Stimulated activated CD4-positive, alpha-beta T cell treated with anti-CD3 and anti-CD28 coated beads, Interleukin-4, amount 100 ng/mL, for 1 hour (primary cell): ENCODE measurements at regions not wholly inside any gene's neighbourhood (a gene's known extent, or its start where the extent isn't known, plus 50 kb on each side); places are given as distances from the start of the nearest gene placed in this dataset.

Experiments used
- DNase-seq: peaks from one replicate; pipeline ENCODE4 v3.0.0-alpha.2; 2020

DNA sequence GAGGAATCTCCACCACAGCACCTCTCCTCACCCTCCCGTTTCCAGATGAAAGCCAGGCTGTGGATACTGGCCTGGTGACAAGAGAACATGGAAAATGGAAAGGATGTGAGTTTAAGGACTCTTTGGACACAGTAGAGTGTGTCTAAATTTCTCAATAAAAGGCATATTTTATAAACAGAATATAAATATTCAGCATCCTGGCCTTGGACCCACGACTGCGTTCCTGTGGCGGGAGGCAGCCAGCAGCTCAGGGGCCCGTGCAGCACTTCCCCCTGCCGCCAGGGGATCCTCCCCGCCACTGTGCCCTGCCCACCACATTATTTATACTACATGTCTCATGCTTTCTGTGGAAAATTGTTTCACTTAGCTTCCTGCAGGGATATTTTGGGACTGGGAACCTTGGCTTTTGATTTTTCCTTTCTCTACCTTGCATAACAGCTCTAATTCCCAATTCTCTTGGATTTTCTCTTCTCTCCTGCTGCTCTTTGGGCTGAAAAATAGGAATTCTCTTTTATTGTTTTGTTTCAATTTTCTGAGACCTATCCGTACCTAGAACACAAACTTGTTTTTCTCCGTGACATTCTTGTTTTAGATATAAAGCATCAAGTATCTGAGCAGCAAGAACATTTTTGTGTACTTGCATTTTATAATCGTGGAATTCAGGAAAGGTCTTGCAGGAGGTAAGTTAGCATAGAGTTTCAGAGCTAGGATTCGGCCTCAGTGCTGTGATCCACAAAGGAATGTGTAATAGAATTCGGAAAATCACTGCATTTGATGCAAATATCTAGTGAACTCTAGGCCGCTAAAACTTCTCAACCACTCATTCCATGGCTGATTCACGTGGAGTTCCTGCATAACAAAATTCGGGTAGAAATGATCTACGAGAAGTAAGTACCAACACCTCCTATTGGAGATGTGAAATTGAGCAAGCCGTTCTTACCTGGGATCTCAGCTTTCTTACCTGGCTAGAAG lies 107.7 kb upstream of the SPATA13 start:
- DNase-seq: no peak

DNA sequence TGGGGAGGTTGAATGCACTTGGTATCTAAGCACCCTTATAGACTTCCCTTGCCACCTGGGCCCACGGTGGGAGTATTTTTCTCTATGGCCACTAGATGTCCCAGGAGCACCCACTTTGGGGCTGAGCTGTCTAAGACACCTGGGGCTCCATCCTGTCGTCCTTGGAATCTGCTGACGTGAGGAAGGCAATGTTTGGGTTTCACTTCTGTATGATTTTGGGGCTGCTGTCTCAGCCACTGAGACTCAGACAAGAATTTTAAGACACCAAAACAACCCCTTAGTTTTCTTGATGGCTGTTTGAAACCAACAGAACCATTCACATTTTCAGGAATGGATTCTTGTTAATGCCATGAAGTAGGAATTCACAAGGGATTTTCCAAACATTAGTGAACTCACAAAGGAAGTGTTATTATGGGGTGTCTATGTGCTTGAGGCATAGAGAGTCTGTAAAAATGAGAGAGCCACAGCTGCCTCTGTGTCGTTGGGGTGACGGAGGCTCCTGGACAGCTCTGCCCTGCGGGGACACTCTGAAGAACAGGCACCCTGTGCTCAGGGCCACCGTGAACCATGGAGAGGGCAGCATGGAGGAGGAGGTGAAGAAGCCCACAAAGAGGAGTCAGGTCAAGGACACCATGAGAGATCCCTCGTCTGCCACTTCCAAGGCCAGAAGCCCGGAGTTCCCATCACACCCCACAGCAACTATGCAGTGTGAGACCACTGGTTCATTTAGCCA lies 106.8 kb upstream of the SPATA13 start:
- DNase-seq: peak; percentile 51

DNA sequence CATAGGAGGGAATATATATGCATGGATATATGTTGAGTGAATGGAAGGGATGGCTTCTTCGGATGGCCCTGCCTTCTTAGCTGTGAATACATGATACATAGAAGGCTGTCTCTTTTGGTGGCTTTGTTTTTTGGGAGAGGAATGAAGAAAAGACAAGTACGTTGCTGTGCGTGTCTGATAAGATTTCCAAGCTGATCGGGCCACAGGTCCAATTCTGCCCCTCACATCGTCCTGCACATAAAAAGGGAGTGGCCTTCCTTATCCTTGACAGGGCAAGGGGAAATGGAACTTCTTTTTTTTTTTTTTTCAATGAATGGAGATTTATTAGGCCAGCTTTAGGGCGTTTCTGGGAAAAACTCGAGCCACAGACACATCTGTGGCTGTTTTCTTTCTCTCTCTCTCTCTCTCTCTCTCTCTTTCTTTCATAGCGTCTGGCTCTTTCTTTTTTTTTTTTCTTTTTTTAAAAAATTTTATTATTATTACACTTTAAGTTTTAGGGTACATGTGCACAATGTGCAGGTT lies 103.8 kb upstream of the SPATA13 start:
- no peak for DNase-seq

DNA sequence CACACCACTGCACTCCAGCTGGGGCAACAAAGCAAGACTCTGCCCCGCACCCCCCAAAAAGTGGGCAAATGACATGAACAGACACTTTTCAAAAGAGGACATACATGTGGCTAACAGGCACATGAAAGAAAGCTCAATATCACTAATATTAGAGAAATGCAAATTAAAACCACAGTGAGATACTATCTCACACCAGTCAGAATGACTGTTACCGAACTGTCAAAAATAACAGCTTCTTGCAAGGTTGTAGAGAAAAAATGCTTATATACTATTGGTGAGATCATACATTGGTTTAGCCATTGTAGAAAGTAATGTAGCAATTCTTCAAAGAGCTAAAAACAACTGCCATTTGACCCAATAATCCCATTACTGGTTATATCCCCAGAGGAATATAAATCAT lies 99.5 kb upstream of the SPATA13 start:
- DNase-seq: no peak

DNA sequence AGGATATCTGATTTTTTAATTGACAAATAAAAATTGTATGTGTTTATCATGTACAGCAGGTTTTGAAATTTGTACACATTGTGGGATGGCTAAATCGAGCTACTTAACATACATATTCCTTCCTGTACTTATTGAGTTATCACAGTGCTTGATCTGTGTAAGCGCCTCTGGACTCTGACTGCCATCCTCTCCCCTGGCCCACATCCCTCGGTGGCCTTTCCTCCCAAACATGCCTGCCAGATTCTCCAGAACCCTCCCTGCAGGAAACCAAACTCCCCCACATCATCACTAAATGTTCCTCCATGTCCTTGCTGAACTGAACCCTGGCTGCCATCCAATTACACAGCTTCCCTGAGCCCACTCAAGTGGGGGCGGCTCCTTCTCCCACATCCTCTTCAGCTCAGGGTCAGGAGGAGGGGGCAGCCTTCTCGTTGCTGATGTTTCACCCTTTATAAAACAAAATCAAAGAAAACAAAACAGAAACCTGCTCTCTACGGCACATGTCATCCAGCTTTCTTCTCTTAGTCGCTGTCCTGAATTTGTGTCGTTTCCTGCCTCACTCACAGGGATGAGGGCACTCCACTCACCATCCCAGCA lies 97.1 kb upstream of the SPATA13 start:
- no peak for DNase-seq

DNA sequence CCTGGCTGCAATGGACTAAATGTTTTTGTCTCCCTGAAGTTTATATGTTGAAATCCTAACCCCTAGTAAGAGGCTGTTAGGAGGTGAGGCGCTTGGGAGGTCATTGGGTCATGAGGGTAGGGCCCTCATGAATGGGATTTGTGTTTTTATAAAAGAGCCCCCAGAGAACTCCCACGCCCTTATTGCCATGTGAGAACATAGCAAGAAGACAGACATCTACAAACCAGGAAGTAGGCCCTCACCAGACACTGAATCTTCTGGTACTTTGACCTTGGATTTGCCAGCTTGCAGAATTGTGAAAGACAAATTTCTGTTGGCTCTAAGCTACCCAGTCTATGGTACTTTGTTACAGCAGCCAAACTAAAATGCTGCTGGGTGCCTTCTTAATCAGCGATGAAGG lies 96.1 kb upstream of the SPATA13 start:
- DNase-seq: no peak

DNA sequence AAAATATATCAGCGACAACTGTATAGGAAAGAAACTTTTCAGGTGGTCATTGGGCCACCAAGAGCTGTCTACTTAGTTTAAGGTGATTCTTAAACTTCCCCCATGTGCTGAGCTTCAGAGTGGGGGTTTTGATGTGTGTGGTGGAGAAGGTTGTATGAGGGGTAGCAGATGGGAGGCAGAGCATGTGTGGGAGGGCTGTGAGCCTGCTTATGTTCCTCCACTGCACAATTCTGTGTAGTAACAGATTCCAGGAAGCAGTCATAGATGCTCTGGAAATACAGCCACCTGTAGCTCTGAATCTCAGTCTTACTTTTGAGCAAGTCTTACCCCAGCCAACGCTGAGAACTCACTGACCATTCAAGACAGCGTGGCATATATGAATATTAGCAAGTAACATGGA lies 95.3 kb upstream of the SPATA13 start:
- no peak for DNase-seq

DNA sequence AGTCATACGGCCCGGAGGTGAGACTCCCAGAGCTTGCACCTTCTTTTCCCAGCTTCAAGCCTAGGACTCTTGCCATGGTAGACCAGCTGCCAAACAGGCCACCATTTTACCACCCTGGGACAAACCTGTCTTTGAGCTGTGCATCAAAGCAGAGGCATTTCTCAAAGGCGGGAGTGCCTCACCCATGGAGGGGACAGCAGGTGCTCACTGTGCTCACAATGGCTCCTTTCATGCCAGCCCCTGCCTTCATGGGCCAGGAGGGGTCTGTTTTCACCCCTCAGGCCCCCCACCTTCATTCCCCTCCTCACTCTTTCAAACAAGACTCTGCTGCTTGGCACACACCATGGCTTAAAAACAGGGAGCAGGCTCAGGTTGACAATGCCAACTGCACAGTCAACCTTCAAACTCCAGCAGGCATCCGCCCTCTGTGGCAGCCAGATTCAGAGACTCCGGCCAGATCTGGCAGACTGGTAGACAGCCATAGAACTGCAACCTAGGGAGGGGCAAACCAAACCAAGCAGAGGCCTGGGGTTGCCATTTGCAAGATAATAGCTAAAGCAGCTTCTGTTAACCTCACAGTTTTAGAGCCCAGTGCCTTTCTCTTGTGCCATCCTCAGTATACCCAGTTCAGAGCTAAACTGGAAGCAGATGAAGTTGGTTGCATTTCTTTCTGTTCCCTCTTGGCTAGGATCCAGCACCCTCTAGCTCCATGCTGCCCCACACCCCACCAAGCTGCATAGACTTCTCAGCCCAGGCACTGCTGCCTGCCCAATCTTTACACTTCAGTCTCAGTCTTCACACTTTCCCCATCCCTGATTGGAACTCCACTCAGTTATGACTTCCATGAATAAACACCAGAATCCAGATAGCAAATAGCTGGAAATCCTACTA lies 93.9 kb upstream of the SPATA13 start:
- no peak for DNase-seq

DNA sequence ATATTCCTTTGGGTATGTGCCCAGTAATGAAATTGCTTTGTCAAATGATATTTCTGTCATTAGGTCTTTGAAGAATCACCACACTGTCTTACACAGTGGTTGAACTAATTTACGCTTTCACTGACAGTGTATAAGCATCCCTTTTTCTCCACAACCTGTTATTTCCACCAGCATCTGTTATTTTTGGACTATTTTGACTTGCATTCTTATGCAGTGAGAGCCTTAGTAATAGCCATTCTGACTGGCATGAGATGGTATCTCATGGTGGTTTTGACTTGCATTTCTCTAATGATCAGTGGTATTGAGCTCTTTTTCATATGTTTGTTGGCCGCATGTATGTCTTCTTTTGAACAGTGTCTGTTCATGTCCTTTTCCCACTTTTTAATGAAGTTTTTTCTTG lies 92.0 kb upstream of the SPATA13 start:
- no peak for DNase-seq

DNA sequence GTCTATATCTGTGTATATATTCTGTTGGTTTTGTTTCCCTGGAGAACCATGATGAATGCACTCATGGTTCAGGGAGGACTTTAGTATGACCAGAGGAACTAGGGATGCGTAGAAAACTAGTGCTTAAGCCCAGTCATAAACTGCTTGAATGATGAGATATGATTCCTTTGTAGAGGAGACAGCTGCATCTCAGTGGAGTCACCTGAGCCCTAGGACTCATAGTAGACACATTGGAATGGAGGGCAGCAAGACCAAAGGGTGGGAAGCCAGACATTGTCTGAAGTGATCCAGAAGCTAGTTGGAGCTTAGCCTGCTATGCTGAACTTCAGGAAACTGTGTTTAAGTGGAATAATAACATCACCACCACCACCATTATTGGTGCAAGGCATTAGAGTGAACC lies 89.5 kb upstream of the SPATA13 start:
- DNase-seq: no peak

DNA sequence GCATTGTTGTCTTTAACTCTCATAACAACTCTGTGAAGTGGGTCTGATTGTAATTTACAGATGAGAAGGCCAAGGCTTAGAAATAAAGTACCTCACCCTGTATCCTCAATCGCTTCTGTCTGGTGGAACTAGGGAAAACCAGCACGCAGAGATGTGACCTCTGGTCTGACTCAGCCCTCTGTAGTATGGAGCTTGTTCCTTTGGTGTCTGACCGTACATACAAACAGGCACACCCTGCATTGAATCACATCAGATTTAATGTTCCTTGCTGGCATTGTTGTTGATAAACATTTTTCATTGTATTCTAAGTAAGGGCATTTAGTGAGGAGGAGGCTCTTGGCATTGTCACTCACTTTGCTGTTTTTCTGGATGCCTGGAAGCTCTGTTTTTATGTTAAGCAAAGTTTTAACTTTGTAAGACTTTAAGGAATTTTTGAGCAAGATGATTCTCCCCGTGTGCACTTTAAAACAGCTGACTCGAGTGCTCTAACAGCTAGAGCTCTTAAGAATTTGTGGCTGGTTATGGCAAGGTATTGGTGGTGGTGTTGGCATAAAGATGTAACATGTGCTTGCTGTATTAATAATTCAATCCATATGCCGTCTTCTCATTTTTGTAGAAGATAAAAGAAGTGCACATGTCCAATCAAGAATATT lies 89.0 kb upstream of the SPATA13 start:
- no peak for DNase-seq

DNA sequence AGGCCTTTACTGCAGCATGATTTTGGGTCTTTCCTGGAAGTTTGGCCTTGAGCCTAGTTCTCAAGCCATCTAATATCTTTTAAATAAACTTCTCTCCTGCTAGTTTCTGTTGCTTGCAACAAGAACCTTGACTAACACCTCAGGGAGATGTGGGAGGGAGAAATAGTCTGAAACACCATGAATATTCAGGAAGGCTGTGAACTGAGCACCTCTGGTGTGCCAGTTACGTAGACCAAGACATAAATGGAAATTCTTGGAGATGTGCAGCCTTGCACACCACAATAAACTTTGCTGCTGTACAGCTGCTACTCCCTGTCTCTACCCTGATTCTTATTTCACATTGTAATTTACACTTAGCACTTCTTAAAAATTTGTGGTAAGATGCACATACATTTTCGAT lies 86.9 kb upstream of the SPATA13 start:
- no peak for DNase-seq

DNA sequence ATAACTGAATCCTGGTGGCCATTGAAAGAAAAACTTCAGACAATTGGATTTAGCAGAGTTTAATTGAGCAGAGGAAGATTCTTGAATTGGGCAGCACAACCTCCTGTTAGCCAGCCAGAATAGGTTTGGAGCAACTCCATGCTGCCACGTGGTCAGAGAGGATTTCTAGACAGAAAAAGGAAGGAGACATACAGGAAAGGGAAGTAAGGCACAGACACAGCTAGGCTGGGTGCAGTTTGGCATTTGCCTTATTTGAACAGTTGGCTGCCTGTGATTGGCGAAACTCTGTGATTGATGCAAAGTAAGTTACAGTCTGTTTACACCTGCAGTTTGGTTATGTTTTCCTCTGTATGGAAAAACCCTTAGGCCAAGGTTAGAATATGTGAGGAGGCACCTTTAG lies 85.8 kb upstream of the SPATA13 start:
- DNase-seq: no peak

DNA sequence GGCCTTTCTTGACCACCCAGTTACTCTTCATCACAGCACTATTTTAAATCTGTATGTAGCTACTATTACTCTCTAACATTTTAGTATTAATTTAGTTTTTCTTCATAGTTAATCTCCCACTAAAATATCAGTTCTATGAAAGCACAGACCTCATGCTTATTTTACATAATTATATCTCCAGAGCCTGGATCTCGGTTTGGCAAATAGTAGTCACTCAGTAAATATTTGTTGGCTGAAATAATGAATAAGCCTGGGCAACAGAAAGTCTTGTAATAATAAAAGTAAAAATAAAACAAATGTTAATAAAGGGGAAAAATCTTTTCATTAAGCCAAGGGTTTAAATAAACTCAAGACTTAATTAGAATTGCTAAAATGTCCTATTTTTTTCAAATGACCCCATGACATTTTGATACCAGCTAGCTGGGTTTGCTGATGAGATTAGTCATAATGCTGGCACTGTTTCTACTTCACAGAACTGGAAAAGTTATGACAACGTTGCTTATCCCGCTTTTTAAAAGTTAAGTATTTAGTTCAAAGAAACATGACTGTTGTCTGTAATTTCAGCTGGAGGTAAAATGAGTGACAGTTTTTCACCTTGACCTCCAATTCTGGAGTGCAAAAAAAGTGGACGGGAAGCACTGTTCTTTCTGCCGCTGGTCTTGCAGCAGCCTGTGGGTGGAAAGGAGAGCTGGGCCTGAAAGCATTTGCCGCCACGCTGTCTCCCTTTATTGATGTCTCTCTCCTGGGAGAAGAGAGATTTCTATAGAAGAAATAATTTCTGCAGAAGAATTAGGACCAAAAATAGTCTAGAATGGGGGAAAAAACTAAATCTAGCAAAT lies 85.2 kb upstream of the SPATA13 start:
- DNase-seq: no peak

DNA sequence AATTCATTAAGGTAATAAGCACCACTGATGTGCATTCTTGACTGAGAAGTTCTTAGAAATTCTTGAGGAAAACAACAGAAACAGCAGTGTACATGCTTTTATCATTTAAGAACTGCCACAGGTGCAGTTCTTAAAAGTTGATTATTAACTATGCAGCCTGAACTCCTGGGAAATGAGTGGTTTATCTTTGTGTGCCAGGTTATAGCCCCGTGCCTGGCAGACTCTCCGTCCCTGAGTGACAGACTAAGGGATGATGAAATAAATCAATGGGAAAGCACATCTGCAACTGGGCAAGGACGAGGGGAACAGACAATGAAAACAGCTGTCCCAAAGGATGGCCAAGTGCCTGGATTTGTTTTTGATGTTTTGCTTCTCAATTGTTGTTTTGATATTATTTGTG lies 84.4 kb upstream of the SPATA13 start:
- no peak for DNase-seq

DNA sequence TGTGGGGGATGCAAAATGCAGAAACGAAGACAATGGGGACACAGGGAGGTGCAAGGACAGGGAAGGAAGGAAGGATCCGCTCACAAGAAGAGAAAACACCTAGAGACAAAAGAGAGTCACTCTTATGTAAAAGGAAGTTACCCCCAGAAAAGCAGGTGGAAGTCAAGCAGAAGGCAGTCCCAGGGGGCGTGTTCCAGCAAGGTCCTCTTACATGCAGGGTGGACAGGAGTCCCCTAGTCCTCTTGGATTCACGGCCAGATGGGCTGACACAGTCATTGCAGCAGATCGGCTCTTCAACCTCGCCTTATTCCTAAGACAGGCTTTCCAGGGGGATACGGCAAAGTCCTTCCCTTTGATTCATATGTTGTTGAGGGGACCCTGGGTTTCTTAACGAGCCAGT lies 83.9 kb upstream of the SPATA13 start:
- DNase-seq: no peak

DNA sequence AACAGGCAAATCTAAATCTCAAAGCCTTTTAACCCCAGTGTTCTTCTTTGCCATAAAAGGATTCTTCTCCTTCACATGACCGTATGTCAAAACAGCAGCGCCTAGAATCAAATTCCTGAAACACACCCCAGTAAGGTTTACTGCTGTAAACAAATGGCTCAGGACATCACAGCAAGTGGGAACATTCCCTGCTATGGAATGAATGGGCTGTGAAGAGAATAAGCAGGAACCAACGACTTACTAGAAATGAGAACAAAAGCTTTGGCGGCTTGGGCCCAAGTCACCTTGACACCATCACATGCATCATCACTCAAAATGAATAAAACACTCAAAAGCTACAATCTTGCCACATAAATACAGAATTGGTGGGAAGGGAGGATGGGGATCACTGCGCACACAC lies 80.4 kb upstream of the SPATA13 start:
- DNase-seq: no peak

DNA sequence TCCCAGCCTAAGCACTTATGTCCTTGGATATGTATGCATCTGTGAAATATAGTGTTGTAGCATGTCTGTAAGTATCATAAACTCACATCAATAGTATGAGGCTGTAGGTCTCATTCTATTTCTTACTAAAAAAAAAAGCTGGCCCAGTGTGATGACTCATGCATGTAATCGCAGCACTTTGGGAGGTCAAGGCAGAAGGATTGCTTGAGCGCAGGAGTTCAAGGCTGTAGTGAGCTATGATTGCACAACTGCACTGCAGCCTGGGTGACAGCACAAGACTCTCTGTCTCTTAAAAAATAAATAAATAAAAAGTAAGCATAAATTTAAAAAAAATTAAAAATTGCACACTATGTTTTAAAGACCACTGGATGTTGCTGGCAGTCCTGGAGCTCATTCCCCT lies 79.1 kb upstream of the SPATA13 start:
- DNase-seq: no peak

DNA sequence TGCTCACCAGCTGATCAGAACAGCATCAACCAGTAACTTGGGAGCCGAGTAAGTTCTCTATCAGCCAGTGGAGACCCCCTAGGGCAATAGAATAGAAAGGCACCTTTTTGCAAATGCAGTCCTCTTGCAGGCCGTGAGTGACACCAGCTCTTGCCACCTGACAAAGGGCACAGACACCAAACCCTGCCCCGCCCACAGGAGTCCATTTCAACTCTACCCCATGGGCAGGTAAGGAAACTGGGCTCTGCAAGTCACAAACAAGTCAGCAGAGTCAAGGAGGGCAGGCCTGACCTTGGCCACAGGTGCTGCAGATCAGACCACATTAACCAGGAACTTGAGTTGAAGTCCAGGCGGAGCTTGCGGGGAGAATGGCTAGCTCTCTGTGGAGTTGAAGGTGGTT lies 77.4 kb upstream of the SPATA13 start:
- DNase-seq: no peak

DNA sequence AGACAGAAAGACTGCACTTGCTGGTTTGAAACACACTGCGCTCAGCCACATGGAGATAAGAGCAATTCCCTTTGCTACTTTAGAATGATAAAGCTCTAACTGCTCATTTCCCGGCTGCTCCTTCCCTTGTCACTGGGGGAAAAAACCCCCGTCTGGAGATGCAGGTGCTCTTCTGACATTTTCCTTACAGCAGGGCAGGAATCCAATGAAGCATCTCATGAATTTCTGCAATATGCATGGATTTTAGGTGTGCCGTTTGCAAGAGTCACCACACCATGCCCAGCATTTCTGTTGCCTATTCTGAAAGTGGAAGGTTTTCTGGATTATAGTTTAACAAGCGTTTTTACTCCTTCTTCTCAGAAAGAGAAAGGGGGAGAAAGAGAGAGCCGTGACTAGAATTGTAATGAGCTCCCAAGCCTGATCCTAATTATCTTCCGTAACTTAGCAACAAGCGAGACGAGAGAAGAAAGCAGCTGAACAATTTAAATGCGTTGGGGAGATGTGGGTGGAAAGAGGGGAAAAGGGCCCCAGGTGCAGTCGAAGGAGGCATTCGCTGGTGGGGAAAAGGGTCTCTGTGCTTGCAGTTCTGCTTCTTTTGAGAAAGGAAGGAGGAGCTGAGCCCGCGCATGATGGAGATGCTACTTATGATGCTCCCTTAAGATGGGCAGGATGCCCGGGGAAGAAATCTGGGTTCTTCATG lies 76.6 kb upstream of the SPATA13 start:
- DNase-seq: no peak
